ENCODE measurements at regions not wholly inside any gene's neighbourhood (a gene's known extent, or its start where the extent isn't known, plus 50 kb on each side); places are given as distances from the start of the nearest gene placed in this dataset.

- no peak overlapping the region for H3K27ac ChIP-seq (ENCODE audit: low read depth, low read length)
- H3K9me2 ChIP-seq (replicated peaks; ENCODE audit: insufficient read depth, low read length), result no peaks in the 10 kb centered on the region
- TF ChIP-seq CTCF (IDR thresholded peaks at IDR 0.05; ENCODE audit: insufficient read depth, low read length, poor library complexity, severe bottlenecking) (no peak), EZH2phosphoT487 (conservative IDR thresholded peaks at IDR 0.05; ENCODE audit: low read length) (no peak)
- H3K36me3 ChIP-seq (ENCODE audit: low read length), result no peaks in the 10 kb centered on the region
- H3K27me3 ChIP-seq (ENCODE audit: low read length), result no peaks in the 10 kb centered on the region
- H3K4me3 ChIP-seq (ENCODE audit: insufficient read depth, low read length, poor library complexity, severe bottlenecking), result no peak overlapping the region
- H3K9me3 ChIP-seq (ENCODE audit: insufficient read depth, low read length), result no peaks in the 10 kb centered on the region
- H3K4me2 ChIP-seq (ENCODE audit: low read depth, low read length, poor library complexity, severe bottlenecking), result no peak overlapping the region
- H3F3A ChIP-seq (ENCODE audit: insufficient read depth), result no peaks in the 10 kb centered on the region
- H4K20me1 ChIP-seq (ENCODE audit: low read depth, low read length), result no peaks in the 10 kb centered on the region
- no peak overlapping the region for H3K9ac ChIP-seq (ENCODE audit: low read length)
- no peak overlapping the region for H2AFZ ChIP-seq (ENCODE audit: low read depth, low read length, severe bottlenecking)
- H3K79me2 ChIP-seq (ENCODE audit: insufficient read depth, low read length), result no peaks in the 10 kb centered on the region
Measured at GRCh38 chr16:60481591-60481990, 1554.6 kb downstream of the CDH8 start.

- no peaks in the 10 kb centered on the region for H3K79me2 ChIP-seq (ENCODE audit: insufficient read depth, low read length)
- H3K27me3 ChIP-seq (ENCODE audit: low read length), result no peaks in the 10 kb centered on the region
- H3F3A ChIP-seq (ENCODE audit: insufficient read depth), result no peaks in the 10 kb centered on the region
- H3K9me2 ChIP-seq (replicated peaks; ENCODE audit: insufficient read depth, low read length), result no peaks in the 10 kb centered on the region
- no peak overlapping the region for H3K4me2 ChIP-seq (ENCODE audit: low read depth, low read length, poor library complexity, severe bottlenecking)
- H3K4me3 ChIP-seq (ENCODE audit: insufficient read depth, low read length, poor library complexity, severe bottlenecking), result no peak overlapping the region
- no peaks in the 10 kb centered on the region for H3K9me3 ChIP-seq (ENCODE audit: insufficient read depth, low read length)
- H2AFZ ChIP-seq (ENCODE audit: low read depth, low read length, severe bottlenecking), result no peak overlapping the region
- TF ChIP-seq CTCF (IDR thresholded peaks at IDR 0.05; ENCODE audit: insufficient read depth, low read length, poor library complexity, severe bottlenecking) (no peak), EZH2phosphoT487 (conservative IDR thresholded peaks at IDR 0.05; ENCODE audit: low read length) (no peak)
- H4K20me1 ChIP-seq (ENCODE audit: low read depth, low read length), result no peaks in the 10 kb centered on the region
- H3K27ac ChIP-seq (ENCODE audit: low read depth, low read length), result no peak overlapping the region
- H3K9ac ChIP-seq (ENCODE audit: low read length), result no peak overlapping the region
- H3K36me3 ChIP-seq (ENCODE audit: low read length), result no peaks in the 10 kb centered on the region
Measured at GRCh38 chr16:60478810-60479209, 1557.4 kb downstream of the CDH8 start.

GRCh38 chr16:60463986-60464385 is 1572.3 kb downstream of the CDH8 start:
- no peaks in the 10 kb centered on the region for H3K9me2 ChIP-seq (replicated peaks; ENCODE audit: insufficient read depth, low read length)
- H3K36me3 ChIP-seq (ENCODE audit: low read length), result no peaks in the 10 kb centered on the region
- no peak overlapping the region for H3K9ac ChIP-seq (ENCODE audit: low read length)
- H3K79me2 ChIP-seq (ENCODE audit: insufficient read depth, low read length), result no peaks in the 10 kb centered on the region
- H3F3A ChIP-seq (ENCODE audit: insufficient read depth), result no peaks in the 10 kb centered on the region
- H4K20me1 ChIP-seq (ENCODE audit: low read depth, low read length), result no peaks in the 10 kb centered on the region
- no peak overlapping the region for H2AFZ ChIP-seq (ENCODE audit: low read depth, low read length, severe bottlenecking)
- TF ChIP-seq CTCF (IDR thresholded peaks at IDR 0.05; ENCODE audit: insufficient read depth, low read length, poor library complexity, severe bottlenecking) (no peak), EZH2phosphoT487 (conservative IDR thresholded peaks at IDR 0.05; ENCODE audit: low read length) (no peak)
- H3K4me2 ChIP-seq (ENCODE audit: low read depth, low read length, poor library complexity, severe bottlenecking), result no peak overlapping the region
- H3K4me3 ChIP-seq (ENCODE audit: insufficient read depth, low read length, poor library complexity, severe bottlenecking), result no peak overlapping the region
- 0 out of 2 replicates have a peak, but pooled peaks cover 7% of the 10 kb centered on the region for H3K9me3 ChIP-seq (ENCODE audit: insufficient read depth, low read length)
- no peaks in the 10 kb centered on the region for H3K27me3 ChIP-seq (ENCODE audit: low read length)
- no peak overlapping the region for H3K27ac ChIP-seq (ENCODE audit: low read depth, low read length)

Measured in SU-DHL-6 (cell line).